ENCODE measurements at regions not wholly inside any gene's neighbourhood (a gene's known extent, or its start where the extent isn't known, plus 50 kb on each side); places are given as distances from the start of the nearest gene placed in this dataset.
"Not testable (repeated sequence)": the region's sequence is repeated elsewhere in the genome, so short reads cannot be mapped to it uniquely, and the experiment has no call there.

- no peak for DNase-seq (ENCODE audit: low spot score)
These were observed 216.1 kb downstream of the TRIM36 start for GRCh38 chr5:114953565-114953964.

GRCh38 chr5:114952876-114953275 is 216.8 kb downstream of the TRIM36 start:
- DNase-seq (ENCODE audit: low spot score): no peak

DNA sequence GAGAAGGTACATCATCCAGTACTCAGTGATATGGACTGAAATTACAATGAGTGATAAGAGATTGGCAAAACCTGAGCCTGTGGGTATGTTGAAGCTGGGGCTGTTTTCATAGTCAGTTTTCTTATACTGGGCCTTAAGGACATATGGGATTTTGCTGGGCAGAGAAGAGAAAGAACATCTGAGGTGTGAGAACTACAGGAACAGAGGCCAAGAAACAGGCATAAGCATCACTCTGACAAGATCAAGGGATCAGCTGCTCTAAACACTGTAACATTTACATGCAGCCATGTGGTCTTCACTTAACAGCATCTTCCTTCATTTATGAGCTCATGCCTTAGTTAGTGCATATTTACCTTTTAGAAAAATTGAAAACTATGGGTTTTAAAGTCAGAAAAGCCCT is 220.0 kb downstream of the TRIM36 start:
- DNase-seq (ENCODE audit: low spot score): peak; percentile 59

- DNase-seq (ENCODE audit: low spot score): peak; percentile 88
These were observed 220.6 kb downstream of the TRIM36 start for GRCh38 chr5:114948986-114949621.

- peak; percentile 71 for DNase-seq (ENCODE audit: low spot score)
These were observed 221.3 kb downstream of the TRIM36 start for GRCh38 chr5:114948363-114948762.

- DNase-seq (ENCODE audit: low spot score): no peak
These were observed 229.0 kb downstream of the TRIM36 start for GRCh38 chr5:114940709-114941108.

DNA sequence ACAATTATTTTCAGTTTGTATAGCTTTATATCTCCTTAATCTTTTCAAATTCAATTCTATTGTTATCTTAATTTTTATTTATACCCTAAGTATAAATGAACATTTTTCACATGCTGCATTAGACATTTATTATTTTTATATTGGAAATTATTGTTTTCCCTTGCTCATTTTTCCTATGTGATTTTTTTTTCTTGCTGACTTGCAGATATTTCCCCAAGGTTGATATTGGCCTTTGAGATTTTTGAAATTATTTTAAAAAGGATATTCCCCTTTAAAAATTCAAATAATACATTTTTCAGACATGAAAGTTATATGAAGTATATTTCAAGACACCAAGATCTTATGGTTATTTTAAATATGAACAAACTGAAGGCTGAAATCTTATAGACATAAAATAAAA is 234.2 kb downstream of the TRIM36 start:
- DNase-seq (ENCODE audit: low spot score): no peak

GRCh38 chr5:114928644-114929462 is 240.9 kb downstream of the TRIM36 start:
- DNase-seq (ENCODE audit: low spot score): no peak

DNA sequence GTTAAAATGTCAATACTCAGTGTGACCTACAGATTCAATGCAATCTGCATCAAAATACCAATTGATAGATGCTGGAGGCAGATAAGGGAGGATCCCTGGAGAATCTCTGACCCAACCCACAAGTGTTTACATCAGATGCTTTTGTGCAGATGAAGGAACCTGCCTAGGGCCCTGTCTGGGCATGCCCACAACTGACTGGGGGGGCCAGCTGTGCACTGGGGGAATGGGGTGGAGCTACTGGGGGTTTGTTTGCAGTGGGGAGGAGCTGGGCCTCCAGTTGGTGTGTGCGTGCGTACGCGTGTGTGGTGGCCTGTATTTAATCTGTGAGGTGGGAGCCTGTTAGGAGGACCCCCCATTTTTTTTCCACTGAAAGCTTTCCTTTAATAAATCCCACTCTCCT is 244.9 kb downstream of the TRIM36 start:
- DNase-seq (ENCODE audit: low spot score): no peak

DNA sequence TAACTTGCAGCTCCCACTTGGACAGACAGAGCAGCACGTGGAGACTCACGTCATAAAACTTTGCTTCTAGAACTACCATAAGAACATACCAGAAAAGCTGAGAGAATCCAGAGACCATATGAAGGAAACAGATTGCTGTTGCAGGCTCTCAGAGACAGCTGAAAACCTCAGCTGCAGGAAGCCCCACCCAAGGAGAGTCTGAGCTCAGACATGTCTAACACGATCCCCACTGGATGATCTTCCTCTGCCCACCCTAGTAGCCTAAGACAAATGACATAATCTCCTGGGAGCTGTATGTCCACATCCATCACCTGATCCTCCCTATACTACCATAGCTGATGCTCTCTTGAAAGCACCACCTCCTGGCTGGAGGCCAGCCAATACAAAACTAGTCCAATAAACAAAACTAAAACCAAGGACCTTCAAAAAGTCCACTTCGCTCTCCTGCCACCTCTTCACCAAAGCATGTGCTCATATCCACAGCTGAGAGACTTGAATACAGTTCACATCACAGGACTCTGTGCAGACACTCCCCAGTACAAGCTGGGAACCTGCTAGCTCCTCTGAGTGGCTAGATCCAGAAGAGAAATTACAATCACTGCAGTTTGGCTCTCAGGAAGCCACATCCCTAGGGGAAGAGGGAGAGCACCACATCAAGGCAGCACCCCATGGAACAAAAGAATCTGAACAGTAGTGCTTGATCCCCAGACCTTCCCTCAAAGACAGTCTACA is 257.4 kb downstream of the TRIM36 start:
- no peak for DNase-seq (ENCODE audit: low spot score)

DNA sequence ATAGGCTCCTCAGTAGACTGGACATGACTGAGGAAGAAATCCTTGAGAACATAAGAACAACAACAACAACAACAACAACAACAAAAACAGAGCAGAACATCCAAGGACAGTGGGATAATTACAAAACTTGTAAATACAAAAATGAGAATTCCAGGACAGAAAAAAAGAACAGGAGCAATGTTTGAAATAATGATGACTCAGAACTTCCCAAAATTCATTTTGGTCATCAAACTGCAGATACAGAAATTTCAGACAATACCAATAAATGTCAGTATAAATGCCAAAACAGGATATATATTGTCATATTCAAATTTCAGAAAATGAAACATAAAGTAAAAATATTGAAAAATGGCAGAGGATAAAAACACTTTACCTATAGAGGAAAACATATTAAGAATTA is 259.0 kb downstream of the TRIM36 start:
- no peak for DNase-seq (ENCODE audit: low spot score)

GRCh38 chr5:114909424-114909823 is 260.3 kb downstream of the TRIM36 start:
- no peak for DNase-seq (ENCODE audit: low spot score)

DNA sequence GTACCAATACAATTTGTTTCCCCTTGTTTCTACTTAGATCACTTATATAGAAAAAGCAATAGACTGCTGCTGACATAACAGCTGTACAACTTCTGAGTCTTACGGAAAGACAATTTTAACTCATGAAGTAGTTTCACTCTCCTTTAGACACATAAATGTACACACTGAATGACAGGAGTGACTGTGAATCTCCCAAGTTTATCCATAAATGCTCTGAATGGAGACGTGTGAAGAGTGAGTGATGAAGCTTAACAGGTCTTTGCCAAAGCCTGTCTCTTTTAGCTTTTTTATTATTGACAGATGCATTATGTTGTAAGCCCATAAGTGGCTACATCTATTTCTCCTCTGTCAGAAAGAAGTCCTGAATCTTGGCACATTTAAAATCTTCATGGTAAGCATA is 265.9 kb downstream of the TRIM36 start:
- no peak for DNase-seq (ENCODE audit: low spot score)

- DNase-seq (ENCODE audit: low spot score): no peak
These were observed 271.1 kb downstream of the TRIM36 start for GRCh38 chr5:114898602-114899001.

- no peak for DNase-seq (ENCODE audit: low spot score)
These were observed 286.0 kb downstream of the TRIM36 start for GRCh38 chr5:114883675-114884074.

GRCh38 chr5:114859438-114859735 is 310.3 kb downstream of the TRIM36 start:
- peak; percentile 90 for DNase-seq (ENCODE audit: low spot score)

DNA sequence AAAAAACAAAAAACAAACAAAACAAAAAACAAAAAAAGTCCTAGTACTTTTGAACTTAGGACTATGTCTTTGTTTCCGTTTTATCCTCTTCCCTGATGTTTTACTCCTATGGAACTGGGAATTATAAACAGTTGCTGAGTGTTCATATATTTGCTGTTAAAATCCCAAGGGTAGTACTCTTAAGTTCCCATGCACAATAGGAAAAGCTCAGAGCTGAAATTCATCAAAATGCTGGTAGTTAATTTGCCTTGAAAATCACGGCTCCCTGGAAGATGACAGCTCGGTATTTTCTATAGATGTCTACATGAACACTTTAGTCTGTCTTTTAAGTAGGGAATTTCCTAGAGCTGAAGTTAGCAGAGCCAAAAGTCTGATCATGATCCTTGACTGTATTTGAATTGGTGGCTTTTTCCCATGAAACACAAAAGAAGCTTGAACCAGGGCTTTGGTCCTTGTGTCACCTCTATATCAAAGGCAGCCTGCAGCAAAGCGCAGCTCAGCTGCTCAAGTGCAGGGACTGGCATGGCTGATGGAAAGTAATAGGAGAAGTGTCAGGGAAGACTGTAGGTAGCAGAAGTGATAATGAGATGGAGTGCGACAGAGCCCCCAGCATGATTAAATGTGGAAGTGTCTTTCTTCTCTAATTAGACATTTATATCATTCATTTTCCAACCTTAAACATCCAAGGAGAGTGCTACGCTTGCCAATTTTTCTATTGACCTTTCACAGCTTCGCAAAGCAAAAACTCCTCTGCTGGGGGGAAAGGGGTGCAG is 310.9 kb downstream of the TRIM36 start:
- DNase-seq (ENCODE audit: low spot score): peak; percentile 12

GRCh38 chr5:114857941-114858551 is 311.7 kb downstream of the TRIM36 start:
- peak; percentile 47 for DNase-seq (ENCODE audit: low spot score)

DNA sequence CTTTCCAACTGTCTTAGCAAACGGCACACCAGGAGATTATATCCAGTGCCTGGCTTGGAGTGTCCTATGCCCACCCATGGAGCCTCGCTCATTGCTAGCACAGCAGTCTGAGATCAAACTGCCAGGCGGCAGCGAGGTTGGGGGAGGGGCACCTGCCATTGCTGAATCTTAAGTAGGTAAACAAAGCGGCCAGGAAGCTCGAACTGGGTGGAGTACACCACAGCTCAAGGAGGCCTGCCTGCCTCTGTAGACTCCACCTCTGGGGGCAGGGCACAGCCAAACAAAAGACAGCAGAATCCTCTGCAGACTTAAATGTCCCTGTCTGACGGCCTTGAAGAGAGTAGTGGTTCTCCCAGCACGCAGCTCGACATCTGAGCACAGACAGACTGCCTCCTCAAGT is 325.0 kb downstream of the TRIM36 start:
- not testable (repeated sequence) for DNase-seq (ENCODE audit: low spot score)

DNA sequence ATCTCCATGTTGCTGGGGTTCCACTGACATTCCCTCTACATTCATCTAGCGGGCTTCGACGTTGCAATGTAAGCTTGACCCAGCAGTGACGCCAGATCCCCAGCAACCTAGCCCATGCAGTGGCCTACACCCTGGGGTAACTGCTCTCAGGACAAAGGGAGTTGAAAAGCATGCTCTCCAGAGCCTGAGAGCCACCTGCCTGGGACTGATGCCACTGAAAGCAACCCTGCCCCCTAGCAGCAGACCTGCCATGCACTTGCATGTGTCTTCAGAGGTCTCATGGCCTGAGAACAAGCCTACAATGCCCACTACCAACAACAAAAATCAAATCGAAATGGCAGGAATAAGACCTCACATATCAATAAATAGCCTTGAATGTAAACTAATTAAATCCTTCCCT is 330.3 kb downstream of the TRIM36 start:
- DNase-seq (ENCODE audit: low spot score): no peak

DNA sequence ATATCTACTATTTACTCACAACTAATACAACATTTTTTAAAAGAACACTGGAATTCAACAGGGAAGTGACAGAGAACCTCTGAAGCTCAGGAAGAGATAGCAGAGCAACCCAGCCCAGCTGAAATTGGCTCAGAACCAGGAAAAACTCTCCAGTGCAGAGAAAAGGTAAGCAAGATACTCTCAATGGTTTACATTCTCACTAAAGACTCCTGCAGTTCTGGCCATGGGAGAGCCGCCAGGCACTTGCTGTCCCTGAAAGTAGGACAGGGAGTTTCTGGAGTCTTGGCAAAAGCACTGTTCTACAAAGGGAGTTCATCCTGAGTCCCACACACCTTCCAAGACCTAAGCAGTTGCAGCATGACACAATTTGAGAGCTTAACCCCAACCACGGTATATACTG is 330.8 kb downstream of the TRIM36 start:
- DNase-seq (ENCODE audit: low spot score): peak; percentile 14

DNA sequence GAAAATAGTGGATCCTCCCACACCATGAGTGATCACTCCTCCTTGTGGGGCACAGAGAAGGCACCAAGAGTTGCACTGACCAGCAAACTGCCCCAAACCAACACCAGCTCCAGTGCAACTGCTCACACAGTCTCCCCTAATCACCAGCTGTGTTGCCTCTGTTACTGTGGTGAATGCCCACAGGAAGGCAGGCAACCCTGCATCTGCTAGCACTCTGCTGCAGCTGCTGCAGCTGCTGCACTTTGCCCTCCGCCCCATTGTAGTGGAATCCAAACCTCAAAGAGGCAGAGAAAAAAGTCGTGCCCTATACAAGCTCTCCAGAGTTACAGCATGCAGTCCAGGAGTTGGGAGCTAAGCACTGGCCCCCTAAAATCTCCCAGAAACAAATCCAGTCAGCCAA is 339.6 kb downstream of the TRIM36 start:
- DNase-seq (ENCODE audit: low spot score): no peak

All from umbilical cord (tissue), 1 donor.